ENCODE measurements at regions not wholly inside any gene's neighbourhood (a gene's known extent, or its start where the extent isn't known, plus 50 kb on each side); places are given as distances from the start of the nearest gene placed in this dataset.

- no peak for TF ChIP-seq CTCF (conservative IDR thresholded peaks at IDR 0.05; ENCODE audit: low read length)
- TF ChIP-seq EZH2phosphoT487 (IDR thresholded peaks at IDR 0.05; ENCODE audit: borderline replicate concordance, low read depth, low read length): no peak
These were observed 112.2 kb downstream of the FOXD1 start for GRCh38 chr5:73336366-73336765.
